ENCODE measurements at regions not wholly inside any gene's neighbourhood (a gene's known extent, or its start where the extent isn't known, plus 50 kb on each side); places are given as distances from the start of the nearest gene placed in this dataset.
"Not testable (repeated sequence)": the region's sequence is repeated elsewhere in the genome, so short reads cannot be mapped to it uniquely, and the experiment has no call there.

- no peak overlapping the region for H3K4me3 ChIP-seq (ENCODE audit: low read length in 3 of 3)
- no peak for TF ChIP-seq CTCF (IDR thresholded peaks at IDR 0.05; ENCODE audit: borderline replicate concordance, extremely low read depth, insufficient read depth)
- H3K27me3 ChIP-seq (ENCODE audit: control insufficient read depth, insufficient read depth, low read length), result no peaks in the 10 kb centered on the region
- FAIRE-seq, result no peak
- peak in 1 of 5 donors; percentile 50 for DNase-seq
- H3K9ac ChIP-seq (ENCODE audit: low read length in 3 of 3), result no peak overlapping the region
- H3K27ac ChIP-seq (ENCODE audit: low read depth in 2 of 2, low read length in 2 of 2), result no peak overlapping the region
- H3K36me3 ChIP-seq (ENCODE audit: control insufficient read depth in 2 of 3, insufficient read depth in 3 of 3, low read length in 3 of 3), result no peaks in the 10 kb centered on the region
- no peaks in the 10 kb centered on the region for H3K9me3 ChIP-seq (ENCODE audit: control insufficient read depth in 2 of 3, insufficient read depth in 1 of 3, low read length in 3 of 3)
- H3K4me1 ChIP-seq (ENCODE audit: control insufficient read depth in 2 of 3, insufficient read depth in 2 of 3, low read depth in 1 of 3, low read length in 3 of 3), result peaks cover 0 to 2% (median 0%) of the 10 kb centered on the region in 3 donors
- intact Hi-C loops (cut with DNase I), result no loop called here
These were observed 519.1 kb upstream of the AUTS2 start for GRCh38 chr7:69078997-69079769.

- not testable (repeated sequence) for FAIRE-seq; H3K36me3 ChIP-seq (ENCODE audit: control insufficient read depth in 2 of 3, insufficient read depth in 3 of 3, low read length in 3 of 3); H3K9me3 ChIP-seq (ENCODE audit: control insufficient read depth in 2 of 3, insufficient read depth in 1 of 3, low read length in 3 of 3)
These were observed 511.0 kb upstream of the AUTS2 start for GRCh38 chr7:69087281-69087680.

GRCh38 chr7:69088185-69088584 lies 510.1 kb upstream of the AUTS2 start:
- H3K4me1 ChIP-seq (ENCODE audit: control insufficient read depth in 2 of 3, insufficient read depth in 2 of 3, low read depth in 1 of 3, low read length in 3 of 3), result no peaks in the 10 kb centered on the region
- intact Hi-C loops (cut with DNase I), result no loop called here

More at GRCh38 chr7:69087281-69087680, 511.0 kb upstream of the AUTS2 start:
- H3K4me1 ChIP-seq (ENCODE audit: control insufficient read depth in 2 of 3, insufficient read depth in 2 of 3, low read depth in 1 of 3, low read length in 3 of 3); H3K27ac ChIP-seq (ENCODE audit: low read depth in 2 of 2, low read length in 2 of 2); DNase-seq; intact Hi-C loops (cut with DNase I); H3K27me3 ChIP-seq (ENCODE audit: control insufficient read depth, insufficient read depth, low read length); H3K4me3 ChIP-seq (ENCODE audit: low read length in 3 of 3); H3K9ac ChIP-seq (ENCODE audit: low read length in 3 of 3): not testable (repeated sequence)

More at GRCh38 chr7:69088185-69088584, 510.1 kb upstream of the AUTS2 start:
- H3K36me3 ChIP-seq (ENCODE audit: control insufficient read depth in 2 of 3, insufficient read depth in 3 of 3, low read length in 3 of 3), result no peaks in the 10 kb centered on the region
- no peak for TF ChIP-seq CTCF (IDR thresholded peaks at IDR 0.05; ENCODE audit: borderline replicate concordance, extremely low read depth, insufficient read depth)
- H3K9ac ChIP-seq (ENCODE audit: low read length in 3 of 3), result no peak overlapping the region
- H3K9me3 ChIP-seq (ENCODE audit: control insufficient read depth in 2 of 3, insufficient read depth in 1 of 3, low read length in 3 of 3), result no peaks in the 10 kb centered on the region
- FAIRE-seq, result no peak
- H3K27me3 ChIP-seq (ENCODE audit: control insufficient read depth, insufficient read depth, low read length), result no peaks in the 10 kb centered on the region
- DNase-seq, result no peak
- no peak overlapping the region for H3K4me3 ChIP-seq (ENCODE audit: low read length in 3 of 3)
- H3K27ac ChIP-seq (ENCODE audit: low read depth in 2 of 2, low read length in 2 of 2), result no peak overlapping the region

All from kidney (tissue), 13 donors.